Suppressor macrophage (primary cell): ENCODE measurements at regions not wholly inside any gene's neighbourhood (a gene's known extent, or its start where the extent isn't known, plus 50 kb on each side); places are given as distances from the start of the nearest gene placed in this dataset.
"Not testable (repeated sequence)": the region's sequence is repeated elsewhere in the genome, so short reads cannot be mapped to it uniquely, and the experiment has no call there.

Experiments
- DNase-seq, 4 experiments: peaks; one replicate each; pipeline ENCODE4 v3.0.0-alpha.2; 2020 to 2022

GRCh38 chr3:115204475-115204874, 57.4 kb upstream of the ZBTB20 start:
- no peak for DNase-seq

- no peak for DNase-seq
These were observed 61.1 kb upstream of the ZBTB20 start for GRCh38 chr3:115208066-115208750.

GRCh38 chr3:115211810-115212492, 64.9 kb upstream of the ZBTB20 start:
- DNase-seq: no peak

GRCh38 chr3:115212615-115213014, 65.5 kb upstream of the ZBTB20 start:
- DNase-seq: no peak

- not testable (repeated sequence) for DNase-seq
These were observed 66.0 kb upstream of the ZBTB20 start for GRCh38 chr3:115213052-115213451.

GRCh38 chr3:115217292-115217677, 70.2 kb upstream of the ZBTB20 start:
- DNase-seq: no peak

GRCh38 chr3:115217678-115218451, 70.8 kb upstream of the ZBTB20 start:
- peak; percentile 29 to 58 (median 40) for DNase-seq

GRCh38 chr3:115218859-115219258, 71.8 kb upstream of the ZBTB20 start:
- no peak for DNase-seq

GRCh38 chr3:115224687-115225086, 77.6 kb upstream of the ZBTB20 start:
- DNase-seq: no peak

GRCh38 chr3:115226844-115227445, 79.9 kb upstream of the ZBTB20 start:
- DNase-seq: no peak

- no peak for DNase-seq
These were observed 80.4 kb upstream of the ZBTB20 start for GRCh38 chr3:115227461-115227860.

- no peak for DNase-seq
These were observed 81.2 kb upstream of the ZBTB20 start for GRCh38 chr3:115228266-115228665.

- DNase-seq: no peak
These were observed 85.1 kb upstream of the ZBTB20 start for GRCh38 chr3:115232167-115232566.

GRCh38 chr3:115233021-115233420, 85.9 kb upstream of the ZBTB20 start:
- no peak for DNase-seq

GRCh38 chr3:115236496-115236895, 89.4 kb upstream of the ZBTB20 start:
- DNase-seq: no peak

GRCh38 chr3:115239717-115240116, 92.6 kb upstream of the ZBTB20 start:
- no peak for DNase-seq

- DNase-seq: no peak
These were observed 97.3 kb upstream of the ZBTB20 start for GRCh38 chr3:115244350-115244749.

- no peak for DNase-seq
These were observed 98.3 kb upstream of the ZBTB20 start for GRCh38 chr3:115245438-115245837.

GRCh38 chr3:115245899-115246298, 98.8 kb upstream of the ZBTB20 start:
- DNase-seq: no peak

- no peak for DNase-seq
These were observed 99.5 kb upstream of the ZBTB20 start for GRCh38 chr3:115246461-115247020.

- no peak for DNase-seq
These were observed 101.2 kb upstream of the ZBTB20 start for GRCh38 chr3:115248274-115248673.

- DNase-seq: no peak
These were observed 104.4 kb upstream of the ZBTB20 start for GRCh38 chr3:115251509-115251908.

GRCh38 chr3:115252679-115253078, 105.6 kb upstream of the ZBTB20 start:
- DNase-seq: no peak
